GM23248 (cell line): ENCODE measurements at regions not wholly inside any gene's neighbourhood (a gene's known extent, or its start where the extent isn't known, plus 50 kb on each side); places are given as distances from the start of the nearest gene placed in this dataset.

Experiments used
- EZH2 ChIP-seq: fragments of 200-600 bp; sonication (generic); IDR thresholded peaks from 2 replicates; pipeline ENCODE4 v1.6.1; 2018; ENCODE audit warnings: antibody characterized with exemption, mild to moderate bottlenecking; ENCODE audit not compliant: insufficient read depth, poor library complexity, severe bottlenecking
- EZH2phosphoT487 ChIP-seq: fragments of 200-600 bp; sonication (generic); IDR thresholded peaks from 2 replicates; pipeline ENCODE4 v1.6.1; 2018; ENCODE audit warnings: antibody characterized with exemption, moderate library complexity, mild to moderate bottlenecking, low read depth; ENCODE audit not compliant: insufficient read depth

DNA sequence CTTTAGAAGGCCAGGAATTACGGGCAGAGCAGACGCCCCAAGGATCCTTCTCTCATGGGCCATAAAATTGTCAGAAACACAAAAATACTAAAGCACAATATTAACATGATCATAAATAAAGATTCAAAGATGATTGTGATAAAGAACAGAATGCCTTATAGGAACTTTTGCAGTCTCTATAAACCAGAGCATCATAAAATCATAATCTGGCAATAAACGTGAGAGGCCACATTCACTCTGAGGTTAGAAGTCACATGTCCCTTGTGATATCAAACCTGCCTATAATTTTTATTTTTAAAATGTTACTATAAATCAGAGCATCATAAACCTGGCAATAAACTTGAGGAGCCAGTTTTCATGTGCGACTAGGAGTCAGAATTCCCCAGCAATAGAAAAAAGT is 100.5 kb downstream of the ZBTB18 start:
- TF ChIP-seq EZH2phosphoT487 (no peak), EZH2 (no peak)
